Erythroblast (primary cell): ENCODE measurements at regions not wholly inside any gene's neighbourhood (a gene's known extent, or its start where the extent isn't known, plus 50 kb on each side); places are given as distances from the start of the nearest gene placed in this dataset.
"Not testable (repeated sequence)": the region's sequence is repeated elsewhere in the genome, so short reads cannot be mapped to it uniquely, and the experiment has no call there.

Experiments
- DNase-seq, 2 experiments: peaks; one replicate each; lab custom pipeline; 2025; lab: John Stamatoyannopoulos, UW
- GATA1 ChIP-seq: IDR thresholded peaks from 2 replicates; pipeline ENCODE4 v1.6.1; 2011; ENCODE audit warnings: low read depth, mild to moderate bottlenecking, control low read depth, low read length, moderate library complexity
- POLR2A ChIP-seq: IDR thresholded peaks from 2 replicates; pipeline ENCODE4 v1.6.1; 2011; ENCODE audit warnings: mild to moderate bottlenecking, low read length

- TF ChIP-seq GATA1 (no peak), POLR2A (no peak)
- DNase-seq, result no peak
These were observed 61.5 kb downstream of the PRSS23 start for GRCh38 chr11:86861810-86862209.

DNA sequence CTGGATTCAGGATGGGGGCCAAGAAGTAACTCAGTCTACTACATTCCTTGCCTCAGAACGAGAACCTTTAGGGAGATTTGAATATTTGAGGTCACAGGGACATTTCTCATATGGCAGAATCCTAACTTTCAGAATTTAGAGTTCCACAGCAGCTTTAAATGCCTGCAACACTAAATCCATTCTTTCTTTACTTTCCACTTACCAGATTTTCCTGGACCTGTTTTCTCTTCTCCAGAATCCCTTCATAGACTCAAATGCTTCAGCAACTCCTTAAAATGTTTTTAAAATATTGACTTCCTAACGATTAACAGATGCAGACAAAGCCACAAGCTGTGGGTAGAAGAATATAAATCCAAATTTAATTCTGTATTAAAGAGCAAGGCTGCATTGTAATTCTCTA lies 63.1 kb downstream of the PRSS23 start:
- DNase-seq, result no peak
- TF ChIP-seq POLR2A (no peak), GATA1 (no peak)

DNA sequence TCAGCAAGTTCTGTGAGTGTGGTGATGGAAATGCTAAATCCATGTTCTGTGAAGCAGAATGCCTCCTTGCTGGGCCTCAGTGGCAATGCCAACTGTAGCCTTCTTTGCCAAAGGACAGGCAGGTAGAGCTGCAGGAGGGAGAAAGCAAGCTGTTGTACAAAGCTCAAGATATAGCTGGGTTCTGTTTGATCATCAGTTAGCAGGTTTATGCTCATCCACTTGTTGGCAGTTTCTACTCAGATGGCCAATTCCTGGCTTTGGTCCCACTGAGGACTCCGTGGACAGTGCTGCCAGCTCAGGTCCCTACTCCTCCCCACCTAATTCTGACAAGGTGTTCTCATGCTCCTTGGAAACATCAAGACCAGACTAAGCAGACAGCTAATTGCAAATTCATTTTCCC lies 65.1 kb downstream of the PRSS23 start:
- TF ChIP-seq GATA1 (no peak), POLR2A (no peak)
- DNase-seq, result no peak

- TF ChIP-seq POLR2A, result no peak
- no peak for TF ChIP-seq GATA1
- DNase-seq, result no peak
These were observed 69.2 kb downstream of the PRSS23 start for GRCh38 chr11:86869531-86869930.

DNA sequence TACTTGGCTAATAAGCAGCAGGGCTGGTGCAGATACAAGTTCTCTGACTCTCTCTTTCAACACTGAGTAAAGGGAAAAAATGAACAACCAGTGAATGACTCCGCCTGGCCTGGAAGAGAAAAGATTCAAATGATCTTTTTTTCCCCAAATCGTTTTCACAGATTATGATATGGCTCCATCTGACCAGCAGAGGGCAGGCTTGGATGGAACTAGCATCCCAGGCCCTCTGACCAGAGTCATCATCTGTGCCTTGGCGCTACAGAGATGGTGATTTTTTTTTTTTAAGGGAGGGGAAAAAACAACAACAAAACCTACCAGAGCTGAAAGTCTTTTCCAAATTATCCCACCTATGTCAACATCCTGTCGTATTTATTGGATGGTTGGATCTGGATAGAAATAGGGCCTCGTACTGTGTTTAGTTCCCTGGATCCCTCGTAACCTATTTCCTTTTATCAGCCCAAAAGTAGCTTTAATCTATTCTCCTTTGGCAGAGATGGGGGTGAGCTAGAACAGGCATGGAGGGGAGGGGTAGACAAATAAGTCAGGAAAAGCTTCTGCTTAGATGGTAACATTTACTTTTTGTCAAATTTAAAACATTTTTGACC lies 69.7 kb downstream of the PRSS23 start:
- peak; percentile 55 to 75 for DNase-seq
- TF ChIP-seq POLR2A (no peak), GATA1 (no peak)

GRCh38 chr11:86873573-86874083 lies 73.3 kb downstream of the PRSS23 start:
- DNase-seq, result no peak
- TF ChIP-seq GATA1, result no peak

GRCh38 chr11:86874304-86875056 lies 74.1 kb downstream of the PRSS23 start:
- DNase-seq, result no peak
- no peak for TF ChIP-seq GATA1
- TF ChIP-seq POLR2A, result no peak

DNA sequence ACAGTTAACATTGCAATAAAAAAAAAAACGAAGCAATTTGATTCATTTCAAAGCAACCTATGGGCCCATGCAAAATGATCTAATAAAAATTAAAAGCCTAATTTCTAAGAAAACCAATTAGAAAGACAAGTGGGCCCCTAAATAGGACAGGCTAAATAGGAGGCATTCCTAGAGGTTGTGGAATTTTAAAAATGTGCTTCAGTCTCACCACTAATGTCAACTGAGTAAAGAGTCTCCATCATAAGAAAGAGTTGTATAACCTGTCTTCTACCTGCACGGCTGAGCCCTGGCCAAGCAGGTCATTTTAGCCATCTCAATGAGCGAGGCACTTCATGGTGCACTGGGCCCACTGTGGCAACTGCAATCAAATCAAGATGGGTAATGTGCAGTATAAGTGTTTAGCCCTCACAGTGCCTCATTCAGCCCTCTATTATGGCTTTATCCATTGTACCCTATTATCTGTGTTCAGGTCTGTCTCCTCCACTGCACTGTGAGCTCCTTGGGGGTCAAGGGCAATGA lies 76.4 kb downstream of the PRSS23 start:
- DNase-seq, result no peak
- TF ChIP-seq GATA1 (no peak), POLR2A (no peak)

- TF ChIP-seq POLR2A, result no peak
- no peak for TF ChIP-seq GATA1
- DNase-seq, result no peak
These were observed 77.2 kb downstream of the PRSS23 start for GRCh38 chr11:86877503-86877902.

GRCh38 chr11:86879241-86879640 lies 76.0 kb downstream of the FZD4 start:
- not testable (repeated sequence) for DNase-seq

- TF ChIP-seq POLR2A (no peak), GATA1 (no peak)
- no peak for DNase-seq
These were observed 69.9 kb downstream of the FZD4 start for GRCh38 chr11:86885311-86885710.

- DNase-seq, result no peak
- no peak for TF ChIP-seq GATA1
- TF ChIP-seq POLR2A, result no peak
These were observed 66.8 kb downstream of the FZD4 start for GRCh38 chr11:86888164-86889000.

DNA sequence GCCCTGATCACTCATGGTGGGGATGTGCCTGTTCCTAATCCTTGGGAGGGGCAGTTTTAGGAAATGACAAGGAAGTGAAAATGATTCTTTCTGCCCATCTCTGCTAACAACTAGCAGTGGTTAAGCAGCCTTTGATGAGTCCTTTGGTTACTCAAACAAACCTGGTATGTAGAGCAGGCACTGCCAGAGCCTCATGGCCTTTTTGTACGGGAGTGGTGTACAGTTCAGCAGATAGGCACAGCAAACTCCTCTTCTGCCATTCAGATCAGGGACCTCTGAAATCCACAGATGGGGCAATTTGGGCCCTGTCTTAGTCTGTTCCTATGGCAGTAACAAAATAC lies 66.2 kb downstream of the FZD4 start:
- TF ChIP-seq GATA1, result no peak
- TF ChIP-seq POLR2A, result no peak

DNA sequence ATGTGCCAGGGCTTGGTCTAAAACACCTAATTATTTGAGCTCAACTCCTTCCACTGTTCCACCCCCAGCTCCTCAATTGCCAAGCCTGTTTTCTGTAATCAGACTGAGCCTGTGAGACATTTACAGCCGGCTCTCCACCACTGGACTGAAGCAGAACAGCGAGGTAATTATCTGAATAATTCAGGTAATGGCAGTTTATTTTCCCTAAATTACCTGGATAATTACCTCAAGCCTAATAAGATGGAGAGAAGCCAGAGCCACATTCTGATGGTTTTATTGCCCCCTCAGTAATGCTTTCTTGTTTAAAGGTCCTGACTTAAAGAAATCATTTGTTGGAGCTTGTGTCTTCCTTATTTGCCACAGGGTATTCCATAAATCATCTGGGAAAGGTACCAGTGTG lies 64.2 kb downstream of the FZD4 start:
- TF ChIP-seq GATA1 (no peak), POLR2A (no peak)
- DNase-seq, result no peak

More for the DNA sequence above, 66.2 kb downstream of the FZD4 start:
- no peak for DNase-seq
